DMS53 (cell line): ENCODE measurements at regions not wholly inside any gene's neighbourhood (a gene's known extent, or its start where the extent isn't known, plus 50 kb on each side); places are given as distances from the start of the nearest gene placed in this dataset.
"Not testable (repeated sequence)": the region's sequence is repeated elsewhere in the genome, so short reads cannot be mapped to it uniquely, and the experiment has no call there.

Experiments used
- DNase-seq: peaks from one replicate; lab custom pipeline; 2025; lab: John Stamatoyannopoulos, UW

DNA sequence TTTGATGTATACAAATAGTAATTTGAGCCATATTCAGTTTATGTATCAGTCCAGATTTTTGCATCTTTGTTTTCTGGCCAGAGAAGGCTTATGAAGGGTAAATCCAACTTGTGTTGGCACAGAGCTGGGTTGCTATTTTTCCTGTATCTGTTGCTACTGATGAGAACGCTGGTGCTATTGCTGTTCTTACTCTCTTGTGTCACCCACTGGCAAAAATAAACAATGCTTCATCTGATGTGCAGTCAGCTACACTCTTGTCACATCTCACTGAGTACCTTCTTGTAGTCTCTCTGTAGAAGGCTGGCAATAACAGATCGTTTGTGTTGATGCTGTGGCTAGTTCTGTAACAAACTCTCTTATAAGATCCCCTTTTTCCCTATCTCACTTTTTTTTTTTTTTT lies 323.4 kb downstream of the CDH19 start:
- DNase-seq = peak; percentile 26

DNA sequence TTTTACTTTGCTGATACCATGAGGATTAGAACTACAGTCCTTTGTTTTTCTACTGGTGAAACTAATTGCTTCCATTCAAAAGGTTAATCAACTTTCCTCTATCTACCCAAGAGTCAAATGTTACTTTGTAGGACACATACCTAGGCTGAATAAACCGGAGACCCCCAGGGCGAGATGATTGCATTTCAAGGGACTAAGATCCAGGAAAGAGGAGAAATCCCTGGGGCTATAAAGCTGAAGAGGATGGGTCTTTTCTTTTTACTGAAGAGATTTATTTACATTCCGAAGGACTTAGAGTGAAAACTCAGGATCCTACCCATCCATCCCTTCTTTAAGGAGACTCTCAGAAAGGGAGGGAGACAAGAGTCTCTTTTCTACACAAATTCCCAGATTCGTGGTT lies 331.9 kb downstream of the CDH19 start:
- DNase-seq = no peak

DNA sequence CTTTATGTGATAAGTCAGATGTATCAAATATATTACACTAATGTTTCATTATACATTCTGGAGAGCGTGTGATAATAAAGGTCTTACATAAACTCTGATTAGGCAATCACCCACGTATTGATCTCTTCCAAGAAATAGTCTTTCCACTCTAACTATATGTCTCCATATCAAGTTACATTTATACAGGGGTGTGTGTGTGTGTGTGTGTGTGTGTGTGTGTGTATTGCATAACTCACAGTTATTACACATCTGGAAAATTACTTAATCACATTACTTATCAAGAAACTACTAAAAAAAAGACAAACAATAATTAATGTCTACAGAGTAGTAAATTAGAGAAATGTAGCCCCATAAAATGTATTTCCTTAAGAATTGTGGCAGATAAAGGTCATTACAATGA lies 339.8 kb downstream of the CDH19 start:
- DNase-seq = no peak

DNA sequence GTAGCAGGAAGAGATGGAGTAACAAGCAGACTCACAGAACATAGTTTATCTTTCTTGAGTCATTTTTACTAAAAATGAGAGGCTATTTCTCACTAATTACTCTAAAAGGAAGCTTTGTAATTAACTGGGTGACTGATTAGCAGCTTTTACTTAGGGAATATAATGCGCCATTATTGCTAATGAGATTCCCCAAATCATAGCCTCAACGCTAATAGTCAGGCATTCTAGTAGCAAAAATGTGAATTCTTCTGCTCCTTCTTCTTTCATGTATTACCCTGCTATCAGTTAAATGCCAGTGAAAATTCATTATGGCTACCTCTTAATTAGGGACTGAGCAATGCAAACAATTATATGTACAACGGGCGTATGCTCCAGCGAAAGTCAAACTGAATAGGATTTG lies 349.8 kb downstream of the CDH19 start:
- no peak for DNase-seq

DNA sequence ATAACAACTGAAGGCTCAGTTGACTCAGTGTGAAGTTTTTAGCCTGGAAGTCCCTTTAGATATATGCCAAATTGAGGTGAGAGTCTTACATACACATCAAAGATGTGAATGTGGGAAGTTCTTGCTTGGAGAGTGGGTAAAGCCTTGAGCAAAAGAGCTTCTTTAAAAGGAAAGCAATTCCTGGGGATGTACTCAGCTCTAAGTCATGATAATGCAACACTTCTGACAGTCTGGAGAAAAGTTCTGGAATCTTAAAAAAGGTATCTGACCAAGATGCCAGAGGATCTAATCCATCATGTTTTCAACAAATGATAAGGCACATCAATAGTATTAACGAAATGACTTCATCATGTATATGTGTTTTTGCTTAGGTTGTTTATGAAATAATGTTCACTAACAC lies 351.2 kb downstream of the CDH19 start:
- DNase-seq = no peak

DNA sequence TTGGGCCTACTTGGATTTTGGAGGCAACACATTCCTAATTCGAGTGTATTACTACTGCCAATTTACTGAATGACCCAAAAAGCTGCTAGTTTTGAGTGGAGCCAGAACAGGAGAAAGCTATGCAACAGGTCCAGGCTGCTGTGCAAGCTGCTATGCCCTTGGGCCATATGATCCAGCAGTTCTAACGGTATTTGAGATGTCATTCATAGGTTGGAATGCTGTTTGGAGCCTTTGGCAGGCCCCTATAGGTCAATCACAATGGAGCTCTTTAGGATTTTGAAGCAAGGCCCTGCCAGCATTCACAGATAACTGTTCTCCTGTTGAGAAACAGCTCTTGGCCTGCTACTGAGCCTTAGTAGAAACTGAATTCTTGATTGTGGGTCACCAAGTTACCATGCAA lies 368.7 kb downstream of the CDH19 start:
- no peak for DNase-seq

DNA sequence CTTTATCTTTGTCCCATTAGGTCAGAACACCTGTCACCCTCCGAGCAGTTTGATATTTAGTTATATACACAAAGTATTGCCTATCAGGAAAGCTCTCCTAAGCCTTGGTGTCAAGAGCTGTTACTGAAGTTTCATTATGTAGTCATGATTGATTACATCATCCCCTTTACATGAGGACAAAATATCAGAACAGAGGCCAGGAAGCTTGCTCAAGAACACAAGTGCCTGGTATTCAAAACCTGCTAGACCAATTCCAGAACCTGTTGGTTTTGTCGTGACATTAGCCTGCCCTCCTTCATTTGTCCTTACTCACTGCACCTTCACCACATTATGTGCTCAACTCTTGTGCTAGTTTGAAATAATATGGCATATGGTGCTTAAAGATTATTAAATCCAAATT lies 377.1 kb downstream of the CDH19 start:
- DNase-seq = peak; percentile 82

DNA sequence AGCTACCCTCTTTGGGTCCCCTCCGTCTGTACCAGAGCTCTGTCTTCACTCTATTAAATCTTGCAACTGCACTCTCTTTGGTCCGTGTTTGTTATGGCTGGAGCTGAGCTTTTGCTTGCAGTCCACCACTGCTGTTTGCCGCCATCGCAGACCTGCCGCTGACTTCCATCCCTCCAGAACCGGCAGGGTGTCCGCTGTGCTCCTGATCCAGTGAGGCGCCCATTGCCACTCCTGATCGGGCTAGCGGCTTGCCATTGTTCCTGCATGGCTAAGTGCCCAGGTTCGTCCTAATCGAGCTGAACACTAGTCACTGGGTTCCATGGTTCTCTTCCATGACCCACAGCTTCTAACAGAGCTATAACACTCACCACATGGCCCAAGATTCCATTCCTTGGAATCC lies 380.6 kb downstream of the CDH19 start:
- DNase-seq = not testable (repeated sequence)

DNA sequence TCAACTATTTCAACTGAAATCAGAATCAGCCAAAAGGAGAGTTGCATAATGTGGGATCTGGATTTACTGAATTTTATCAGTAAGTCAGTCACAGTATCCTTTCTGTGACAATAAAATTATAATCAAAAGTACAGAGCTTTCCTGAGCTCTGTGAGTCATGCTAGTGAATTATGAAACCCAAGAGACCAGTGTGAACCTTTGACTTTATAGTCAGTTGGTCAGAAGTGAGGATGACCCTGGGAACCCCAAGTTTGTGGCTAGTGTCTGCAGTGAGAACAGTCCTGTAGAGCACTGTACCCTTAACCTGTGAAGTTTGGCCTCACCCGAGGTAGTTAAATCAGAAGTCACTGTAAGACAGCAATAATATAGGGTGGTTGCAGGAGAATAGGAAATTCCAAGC lies 381.7 kb downstream of the CDH19 start:
- no peak for DNase-seq

DNA sequence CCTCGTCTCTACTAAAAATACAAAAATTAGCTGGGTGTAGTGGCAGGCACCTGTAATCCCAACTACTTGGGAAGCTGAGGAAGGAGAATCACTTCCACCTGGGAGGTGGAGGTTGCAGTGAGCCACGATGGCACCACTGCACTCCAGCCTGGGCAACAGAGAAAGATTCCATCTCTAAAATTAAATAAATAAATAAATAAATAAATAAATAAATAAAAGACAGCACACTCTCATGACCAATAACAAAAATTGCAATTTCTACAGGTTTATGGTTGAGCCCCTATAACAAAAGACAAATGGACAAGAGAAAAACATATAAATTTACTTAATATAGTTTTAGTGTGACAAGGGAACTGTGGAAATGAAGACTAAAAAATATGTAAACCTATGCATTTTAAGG lies 384.1 kb downstream of the CDH19 start:
- DNase-seq = no peak

DNA sequence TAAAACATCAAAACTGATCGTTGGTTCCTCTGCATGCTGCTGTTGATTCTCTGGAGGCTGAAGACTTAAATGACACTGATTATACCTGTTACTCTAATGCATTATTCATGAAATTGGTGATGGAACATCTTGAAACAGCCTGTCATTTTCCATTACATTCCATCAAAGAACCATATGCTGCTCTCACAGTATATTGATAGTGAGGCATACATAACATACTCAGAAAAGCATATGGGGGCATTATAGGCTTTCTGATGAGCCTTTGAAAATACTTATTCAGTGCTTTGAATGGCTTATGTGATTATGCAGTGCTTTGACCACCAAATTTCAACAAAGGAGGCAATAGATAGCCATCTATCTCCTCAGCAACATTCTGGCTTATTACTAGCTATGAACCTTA lies 392.1 kb downstream of the CDH19 start:
- DNase-seq = no peak

DNA sequence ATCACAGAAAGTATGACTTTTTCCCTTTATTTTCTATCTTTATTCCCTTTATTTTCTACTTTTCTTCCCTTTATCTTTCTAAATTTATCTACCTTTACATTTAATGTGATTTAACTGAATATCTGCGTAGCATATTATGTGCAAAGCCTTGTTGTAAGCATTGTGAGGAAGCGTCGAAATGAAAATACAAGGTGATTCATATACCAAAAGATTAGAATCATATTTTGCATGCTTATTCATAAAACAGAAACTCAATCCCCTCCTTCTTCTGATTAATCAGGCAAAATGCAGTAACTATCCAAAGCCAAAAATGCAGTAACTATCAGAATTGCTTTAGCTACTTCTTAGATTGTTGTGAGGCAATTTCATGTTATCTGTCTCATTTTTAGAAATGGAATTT lies 393.0 kb downstream of the CDH19 start:
- no peak for DNase-seq

DNA sequence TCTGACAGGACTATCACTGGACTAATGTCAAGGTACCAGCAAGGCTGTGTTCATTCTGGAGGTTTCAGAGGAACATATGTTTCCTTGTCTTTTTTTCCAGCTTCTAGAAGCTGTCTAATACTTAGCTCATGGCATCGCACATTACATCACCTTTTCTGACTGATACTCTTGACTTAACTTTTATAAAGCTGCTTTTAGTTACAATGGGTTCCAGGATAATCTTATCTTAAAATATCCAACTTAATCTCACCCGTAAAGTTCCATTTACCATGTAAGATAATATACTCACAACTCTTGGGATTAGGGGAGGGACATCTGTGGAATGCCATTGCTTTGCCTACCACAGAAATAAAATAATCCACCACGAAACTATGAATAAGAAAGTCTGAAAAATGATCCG lies 394.2 kb downstream of the CDH19 start:
- peak; percentile 14 for DNase-seq

DNA sequence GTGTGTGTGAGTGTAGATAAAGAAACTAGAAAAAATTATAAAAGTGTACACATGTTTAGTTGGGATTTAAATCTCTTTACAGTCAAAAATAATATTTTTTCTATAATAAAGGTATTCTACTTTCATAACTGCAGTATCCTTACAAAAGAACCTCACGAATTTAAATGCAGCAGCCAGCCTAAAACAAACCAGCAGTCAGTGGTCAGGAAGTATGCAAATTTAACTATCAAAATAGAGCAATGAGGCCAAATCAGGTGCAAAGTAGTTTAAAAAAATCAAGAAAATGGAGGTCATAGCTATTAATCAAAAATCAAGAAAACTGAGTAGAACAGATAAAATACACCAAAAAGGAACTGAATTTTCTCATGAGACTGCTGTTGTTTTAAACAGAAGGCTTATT lies 407.1 kb downstream of the CDH19 start:
- no peak for DNase-seq

DNA sequence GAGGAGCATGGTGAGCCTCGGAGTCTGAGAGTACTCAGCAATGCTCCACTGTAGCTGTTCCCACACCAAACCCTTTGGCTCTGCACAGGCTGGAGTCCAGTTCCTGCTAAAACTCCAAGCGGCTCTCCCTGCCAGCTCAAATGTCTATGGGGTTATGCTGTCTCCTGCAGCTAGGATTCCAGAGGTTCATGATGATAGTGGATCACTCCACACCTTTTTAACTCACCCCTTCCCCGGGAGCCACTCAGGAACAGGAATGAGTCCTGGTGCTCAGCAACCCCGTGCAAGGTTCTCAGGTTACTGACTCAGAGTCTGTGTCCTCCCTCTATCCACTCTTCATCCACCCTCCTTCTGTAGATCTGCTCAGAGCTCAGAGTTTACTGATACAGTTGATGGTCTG lies 410.0 kb downstream of the CDH19 start:
- peak; percentile 15 for DNase-seq

DNA sequence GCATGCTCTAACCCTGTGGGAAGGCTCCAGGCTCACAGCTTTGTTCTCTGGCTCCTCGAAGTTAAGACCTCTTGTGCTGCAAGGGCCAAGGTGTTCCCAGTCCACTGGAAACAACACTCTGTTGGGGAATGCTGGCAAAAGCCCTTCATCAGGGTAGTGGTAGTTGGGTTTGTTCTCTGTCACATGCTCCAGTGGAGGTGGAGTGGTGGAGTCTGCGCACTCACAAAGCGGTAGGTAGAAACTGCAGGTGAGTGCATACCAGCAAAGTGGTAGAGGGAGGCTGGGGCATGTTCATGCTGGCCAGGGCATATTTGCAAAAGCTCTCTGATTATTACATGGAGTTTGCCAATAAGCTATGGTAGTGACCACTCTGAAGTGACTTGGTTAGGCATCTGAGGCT lies 410.5 kb downstream of the CDH19 start:
- no peak for DNase-seq

DNA sequence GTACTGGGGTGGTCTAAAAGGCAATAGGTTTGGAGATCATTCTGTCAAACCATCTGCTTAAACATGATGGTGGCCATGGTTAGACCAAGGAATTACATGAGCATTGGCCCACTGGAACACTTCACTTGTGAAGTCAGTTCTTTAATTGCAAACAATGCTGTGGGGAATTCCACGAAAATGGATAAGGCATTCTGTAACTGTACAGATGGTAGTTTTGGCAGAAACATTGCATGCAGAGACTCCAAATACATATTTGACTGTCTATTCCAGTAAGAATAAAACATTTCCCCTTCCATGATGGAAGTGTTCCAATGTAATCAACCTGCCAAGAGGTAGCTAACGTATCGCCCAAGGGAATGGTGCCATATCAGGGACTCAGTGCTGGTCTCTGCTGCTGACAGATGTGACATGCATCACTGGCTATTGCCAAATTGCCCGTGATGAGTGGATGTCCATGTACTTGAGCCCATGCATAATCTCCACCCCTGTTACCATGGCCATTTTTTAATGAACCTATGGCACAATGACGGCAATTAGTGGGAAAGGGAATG lies 417.9 kb downstream of the CDH7 start:
- no peak for DNase-seq

DNA sequence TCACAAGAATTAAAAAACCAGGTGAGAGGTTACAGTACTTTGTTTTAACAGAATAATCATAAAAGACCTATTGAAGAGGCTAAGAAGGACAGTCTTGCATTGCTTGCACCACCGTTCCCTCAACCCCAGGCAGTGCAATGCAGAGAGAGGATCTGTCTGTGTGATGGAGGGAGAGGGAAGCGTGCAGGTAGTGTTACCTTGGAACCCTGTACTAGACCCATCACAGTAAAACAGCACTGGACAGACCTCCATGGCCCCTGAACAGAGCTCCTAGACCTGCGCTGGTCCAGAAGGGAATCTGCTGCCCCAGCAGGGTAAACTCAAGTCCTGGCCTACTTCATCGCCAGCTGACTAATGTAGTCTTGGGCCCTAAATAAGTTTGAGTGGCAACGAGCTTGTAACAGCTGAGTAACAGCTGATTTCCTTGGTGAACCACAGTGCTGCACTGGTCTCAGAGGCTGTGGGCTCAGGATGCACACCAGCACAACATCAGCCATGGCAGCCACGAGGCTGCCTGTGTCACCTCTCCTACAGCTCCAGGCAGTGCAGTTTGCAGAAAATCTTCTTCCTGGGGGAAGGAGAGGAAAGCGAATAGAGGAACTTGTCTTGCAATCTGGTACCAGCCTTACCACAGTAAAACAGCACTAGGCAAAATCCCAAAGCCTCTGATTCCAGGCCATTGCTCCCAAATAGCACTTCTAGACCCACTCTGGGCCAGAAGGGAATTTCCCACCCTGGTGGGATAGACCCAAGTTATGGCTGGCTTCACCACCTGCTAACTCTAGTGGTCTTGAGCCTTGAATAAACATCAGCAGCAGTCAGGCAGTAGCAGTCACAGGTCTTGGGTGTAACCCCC lies 417.2 kb downstream of the CDH7 start:
- DNase-seq = no peak

DNA sequence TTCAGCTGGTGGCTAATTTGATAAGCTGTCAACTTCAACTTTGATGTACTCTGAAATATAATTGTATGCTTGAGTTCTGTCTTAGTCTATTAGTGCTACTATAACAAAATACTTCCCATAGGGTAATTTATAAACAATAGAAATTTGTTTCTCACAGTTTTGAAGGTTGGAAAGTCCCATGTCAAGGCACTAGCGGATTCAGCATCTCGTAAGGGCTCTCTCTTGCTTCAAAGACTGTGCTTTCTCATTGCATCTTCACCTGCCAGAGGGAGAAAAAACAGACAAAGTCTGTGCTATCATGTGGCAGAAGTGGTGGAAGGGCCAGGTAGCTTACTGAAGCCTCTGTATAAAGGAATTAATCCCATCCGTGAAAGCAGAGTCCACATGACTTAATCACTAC lies 409.2 kb downstream of the CDH7 start:
- no peak for DNase-seq

DNA sequence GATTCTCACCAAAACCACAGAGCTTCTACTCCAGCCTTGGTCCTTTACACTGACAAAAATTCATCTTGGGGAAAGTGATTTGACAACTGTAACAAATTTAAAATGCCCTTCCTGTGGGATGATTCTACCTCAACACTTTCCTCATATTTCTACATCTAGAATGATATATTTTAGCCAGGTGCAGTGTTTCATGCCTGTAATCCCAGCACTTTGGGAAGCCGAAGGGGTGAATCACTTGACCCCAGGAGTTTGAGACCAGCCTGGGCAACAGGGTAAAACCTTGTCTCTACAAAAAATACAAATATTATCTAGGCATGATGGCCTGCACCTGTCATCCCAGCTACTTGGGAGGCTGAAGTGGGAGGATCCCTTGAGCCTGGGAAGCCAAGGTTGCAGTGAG lies 408.6 kb downstream of the CDH7 start:
- no peak for DNase-seq

DNA sequence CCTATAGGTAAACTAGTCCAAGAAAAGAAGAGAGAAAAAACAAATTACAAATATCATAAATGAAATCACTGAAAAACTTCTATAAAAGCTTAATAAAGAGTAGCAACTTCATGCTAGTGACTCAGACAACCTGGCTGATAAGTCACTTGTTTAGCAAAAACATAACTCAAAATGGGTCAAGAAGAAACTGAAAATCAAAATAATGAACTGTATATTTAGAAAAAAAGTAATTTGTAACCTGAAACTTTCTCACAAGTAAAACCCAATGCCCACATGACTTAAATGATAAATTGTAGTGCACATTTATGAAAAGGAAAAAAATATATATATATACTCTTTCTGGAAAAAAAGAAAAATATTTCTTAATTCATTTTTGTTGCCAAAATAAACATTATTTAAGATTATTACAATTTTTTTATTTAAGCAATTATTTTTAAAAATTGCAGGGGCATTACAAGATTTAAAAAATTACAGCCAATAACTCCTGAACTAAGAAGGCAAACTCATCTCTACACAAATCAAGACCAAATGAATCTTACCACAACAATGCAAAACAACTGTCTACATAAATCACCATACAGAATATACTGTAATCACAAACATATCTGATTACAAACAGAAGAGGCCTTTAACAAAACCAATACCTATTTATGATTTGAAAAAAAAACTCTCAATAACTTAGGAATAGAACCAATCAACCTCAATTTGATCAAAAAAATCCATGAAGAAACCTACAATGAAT lies 406.3 kb downstream of the CDH7 start:
- DNase-seq = no peak

DNA sequence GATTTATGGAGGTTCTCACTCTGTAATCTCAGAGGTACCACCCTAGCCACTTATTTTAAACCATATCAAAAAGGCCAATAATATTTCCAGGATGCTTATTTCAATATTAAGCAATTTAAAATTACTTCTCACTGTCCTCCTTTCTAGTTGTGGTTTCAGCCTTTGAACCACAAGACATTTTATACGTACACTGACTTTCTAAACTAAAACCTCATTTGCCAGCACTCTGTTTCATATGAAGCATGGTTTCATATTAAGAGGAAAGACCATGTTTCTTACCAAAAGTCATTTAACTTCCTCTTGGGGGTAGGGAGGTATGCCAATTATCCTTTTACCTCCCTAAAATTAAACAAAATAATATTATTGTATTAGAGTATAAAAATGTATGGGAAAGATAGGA lies 399.8 kb downstream of the CDH7 start:
- DNase-seq = no peak

DNA sequence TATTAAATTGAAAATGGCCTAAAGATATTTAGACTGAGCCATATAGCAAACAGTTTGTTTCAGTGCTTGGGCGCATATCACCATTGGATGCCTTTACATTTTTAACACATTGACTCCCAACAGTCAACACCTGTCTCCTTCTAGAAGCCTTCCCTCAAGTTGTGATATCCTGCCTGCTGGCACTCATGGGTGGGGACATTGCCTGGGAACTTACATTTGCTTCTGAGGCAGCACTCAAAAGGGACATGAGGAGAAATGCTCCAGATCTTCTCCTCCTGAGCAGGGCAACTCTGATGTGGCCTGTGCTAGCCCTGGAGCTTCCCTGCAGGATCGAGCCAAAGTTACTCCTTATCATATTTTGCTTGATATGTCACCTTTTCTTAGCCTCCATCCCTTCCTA lies 392.2 kb downstream of the CDH7 start:
- DNase-seq = no peak
